Tongue (tissue), 1 donor: ENCODE measurements at regions not wholly inside any gene's neighbourhood (a gene's known extent, or its start where the extent isn't known, plus 50 kb on each side); places are given as distances from the start of the nearest gene placed in this dataset.
A peak's percentile ranks its signal among the peaks of the same experiment; 100 is the strongest.
"Not testable (repeated sequence)": the region's sequence is repeated elsewhere in the genome, so short reads cannot be mapped to it uniquely, and the experiment has no call there.

Experiments
- DNase-seq: peaks from one replicate; pipeline ENCODE4 v3.0.0-alpha.2; 2015

GRCh38 chr2:188645986-188646385 lies 328.2 kb upstream of the COL3A1 start:
- peak; percentile 63 for DNase-seq

DNA sequence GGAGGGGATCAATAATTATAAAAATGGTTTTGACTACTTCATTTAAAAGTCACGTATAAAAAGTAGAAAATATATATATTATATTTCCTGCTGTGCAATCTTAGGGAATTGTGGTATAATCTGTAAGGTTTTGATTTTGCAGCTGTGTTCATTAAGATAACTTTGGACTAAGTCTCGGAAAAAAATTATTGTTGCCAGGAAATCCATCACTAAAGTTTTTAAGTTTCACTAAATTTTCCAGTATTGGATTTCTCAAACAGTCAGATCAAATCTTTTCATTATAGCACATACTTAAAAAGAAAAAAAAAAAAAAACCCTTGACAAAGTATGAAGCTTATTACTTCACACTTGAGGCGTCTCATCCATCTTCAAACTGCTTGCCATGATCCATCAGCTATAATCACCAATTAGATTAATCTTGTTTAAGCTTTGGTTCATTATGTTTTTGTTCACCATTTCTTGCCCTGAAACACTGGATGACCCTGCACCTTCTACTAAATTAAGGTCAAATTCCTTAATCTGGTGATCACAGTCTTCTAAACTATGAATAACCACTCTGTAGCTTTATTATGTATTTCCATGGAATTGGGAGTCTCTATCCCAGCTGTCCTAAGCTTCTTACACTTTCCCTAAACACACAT lies 326.6 kb upstream of the COL3A1 start:
- peak; percentile 69 for DNase-seq

DNA sequence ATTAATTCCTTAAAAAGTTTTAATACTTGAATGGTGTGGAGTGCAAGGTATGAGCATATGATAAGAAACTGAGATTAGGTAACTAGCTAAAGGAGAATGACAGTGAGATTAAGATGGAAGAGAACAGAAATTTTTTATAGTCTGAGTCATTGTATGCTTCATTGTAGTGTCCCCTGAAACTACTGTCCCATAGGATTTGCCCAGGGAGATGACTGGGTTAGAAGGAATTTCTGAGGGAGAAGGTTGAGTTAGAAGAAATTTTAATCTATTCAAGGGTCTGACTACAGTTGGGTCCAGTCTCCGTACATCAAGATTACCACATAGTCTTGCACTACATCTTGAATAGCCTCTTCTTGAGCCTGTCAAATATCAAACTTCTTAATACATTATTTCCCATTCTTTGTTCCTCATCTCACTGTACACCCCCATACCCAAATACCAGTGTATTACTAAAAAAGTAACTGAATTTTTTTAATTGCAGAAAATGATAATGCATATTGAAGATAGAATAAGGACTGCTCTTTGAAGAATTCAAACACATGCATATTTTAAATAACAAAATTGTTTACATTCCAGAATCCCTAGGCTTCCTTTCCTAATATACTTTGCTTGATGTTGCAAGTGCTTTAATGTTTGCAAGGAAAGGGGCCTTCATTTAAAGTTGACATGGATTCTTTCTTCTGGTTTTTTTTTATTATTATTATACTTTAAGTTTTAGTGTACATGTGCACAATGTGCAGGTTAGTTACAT lies 314.3 kb upstream of the COL3A1 start:
- DNase-seq = no peak

DNA sequence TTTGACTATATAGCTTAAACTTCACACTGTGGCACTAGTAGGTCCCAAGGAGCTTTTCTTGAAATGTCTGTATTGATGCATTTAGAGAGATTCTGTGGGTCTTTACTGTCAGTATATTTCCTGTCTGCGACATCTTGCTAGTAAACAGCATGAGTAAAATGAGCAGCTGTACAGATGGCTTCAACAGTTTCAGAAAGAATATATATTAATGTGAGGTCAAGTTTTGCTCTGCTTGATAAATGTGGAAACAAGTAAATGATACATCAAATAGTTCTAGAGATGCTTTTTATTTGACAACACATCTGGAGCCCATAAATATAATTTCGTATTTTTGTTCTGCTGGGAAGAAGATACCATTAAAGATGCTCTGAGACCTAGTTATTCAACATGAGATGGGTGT lies 310.9 kb upstream of the COL3A1 start:
- no peak for DNase-seq

GRCh38 chr2:188664416-188664815 lies 309.8 kb upstream of the COL3A1 start:
- DNase-seq = no peak

DNA sequence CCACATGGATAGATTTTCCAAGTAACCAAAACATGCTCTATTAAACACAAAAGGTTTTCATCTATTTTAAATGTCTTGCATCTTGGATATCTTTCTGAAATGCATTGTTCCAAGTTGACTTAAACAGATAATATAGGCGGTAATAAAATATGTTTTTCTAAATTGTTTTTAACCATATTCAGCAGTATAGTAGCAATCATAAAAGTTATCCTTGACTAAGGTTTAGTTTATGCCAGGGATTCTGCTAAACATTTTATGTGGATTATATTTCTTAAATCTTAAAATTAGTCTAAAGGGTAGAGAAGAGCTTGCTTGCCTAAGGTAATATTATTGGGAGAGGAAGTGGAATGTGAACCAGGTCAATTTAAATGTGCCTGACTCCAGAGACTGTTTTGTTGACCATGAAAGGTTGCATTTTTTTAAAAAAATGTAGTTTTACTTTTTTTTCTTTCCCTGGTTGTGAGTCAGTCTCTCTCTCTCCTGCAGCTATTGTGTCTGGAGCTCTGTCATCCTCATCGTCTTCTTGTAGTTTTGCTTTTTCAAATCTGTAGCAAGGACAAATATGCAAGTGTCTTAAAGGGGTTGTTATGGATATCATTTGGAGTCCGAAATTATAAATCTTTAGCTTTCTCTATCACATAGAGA lies 309.1 kb upstream of the COL3A1 start:
- DNase-seq = no peak

GRCh38 chr2:188665727-188666304 lies 308.4 kb upstream of the COL3A1 start:
- no peak for DNase-seq

- no peak for DNase-seq
Observed at GRCh38 chr2:188666503-188666902, 307.7 kb upstream of the COL3A1 start.

DNA sequence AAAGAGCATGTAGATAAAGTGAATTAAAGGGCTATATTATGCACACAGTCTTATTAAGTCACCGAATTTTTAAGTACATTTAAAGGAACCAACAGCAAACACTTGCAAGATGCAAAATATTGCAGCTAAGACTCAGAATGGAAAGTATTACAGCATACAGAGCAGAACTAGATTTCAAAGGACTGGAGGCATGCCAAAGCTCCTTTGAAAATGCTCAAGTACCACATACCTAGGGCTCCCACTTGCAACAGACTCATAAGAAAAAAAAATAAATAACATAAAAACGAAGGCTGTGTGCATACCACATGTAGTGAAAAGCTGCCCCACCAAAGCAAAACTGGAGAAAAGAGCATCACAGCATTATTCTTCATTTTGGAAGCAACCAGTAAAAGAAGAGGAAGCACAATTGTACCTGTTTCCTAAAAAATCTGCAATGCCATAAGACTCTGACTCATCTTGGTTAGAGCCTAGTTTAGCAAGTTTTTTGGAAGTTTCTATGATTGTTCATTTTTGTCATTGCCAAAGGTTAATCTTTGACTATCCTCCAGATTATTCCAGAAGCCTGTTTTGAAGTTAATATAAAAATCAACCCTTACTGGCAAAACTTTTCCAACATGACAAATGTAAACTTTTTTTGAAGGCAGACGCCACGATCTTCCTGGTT lies 306.0 kb upstream of the COL3A1 start:
- DNase-seq = peak; percentile 73

DNA sequence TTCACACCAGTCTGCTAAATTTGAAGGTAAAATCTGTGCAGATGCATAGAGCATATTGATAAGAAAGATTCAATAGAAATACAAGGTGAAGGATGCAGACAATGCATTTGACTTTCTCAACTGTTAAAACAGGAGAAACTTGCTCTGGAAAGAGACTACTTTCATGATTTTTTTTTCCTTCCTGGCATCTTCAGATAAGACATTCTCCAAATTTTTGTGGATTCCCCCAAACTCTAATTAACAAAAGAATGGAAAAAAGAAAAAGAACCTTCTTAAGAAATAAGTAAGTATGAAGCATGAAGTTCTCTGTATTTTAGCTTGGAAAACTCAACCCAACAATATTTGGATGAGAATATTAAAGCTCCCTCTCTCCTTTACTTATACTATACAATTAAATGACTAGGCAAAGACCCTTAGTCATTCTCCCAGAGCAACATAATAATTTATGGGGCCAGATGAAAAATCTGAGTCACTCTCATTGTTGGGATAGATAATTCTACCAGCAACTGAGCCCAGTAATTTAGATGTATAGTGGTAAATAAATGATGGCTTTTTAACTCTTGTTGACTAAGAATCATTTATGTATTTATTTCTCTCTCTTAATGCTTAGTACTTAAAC lies 298.7 kb upstream of the COL3A1 start:
- no peak for DNase-seq

DNA sequence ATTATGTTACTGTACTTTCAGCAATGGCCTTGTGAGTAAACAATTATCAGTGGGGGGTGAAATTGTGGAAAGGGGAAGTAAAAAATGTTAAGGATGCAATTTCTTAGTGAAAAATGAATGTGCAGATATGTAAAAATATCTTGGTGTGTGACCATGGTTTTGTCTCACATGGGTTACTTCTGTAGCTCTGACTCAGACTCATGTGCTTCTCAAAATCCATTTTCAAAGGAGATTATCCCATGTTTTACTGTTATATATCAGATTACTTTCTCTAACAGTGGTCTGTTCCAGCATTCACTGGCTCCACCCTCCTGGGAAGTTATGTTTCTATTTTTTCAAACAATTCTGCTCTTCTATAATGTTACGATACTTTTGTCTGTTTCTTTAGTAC lies 298.2 kb upstream of the COL3A1 start:
- DNase-seq = peak; percentile 64

GRCh38 chr2:188677142-188677541 lies 297.0 kb upstream of the COL3A1 start:
- no peak for DNase-seq

- DNase-seq = no peak
Observed at GRCh38 chr2:188678882-188679281, 295.3 kb upstream of the COL3A1 start.

- no peak for DNase-seq
Observed at GRCh38 chr2:188682838-188683237, 291.3 kb upstream of the COL3A1 start.

DNA sequence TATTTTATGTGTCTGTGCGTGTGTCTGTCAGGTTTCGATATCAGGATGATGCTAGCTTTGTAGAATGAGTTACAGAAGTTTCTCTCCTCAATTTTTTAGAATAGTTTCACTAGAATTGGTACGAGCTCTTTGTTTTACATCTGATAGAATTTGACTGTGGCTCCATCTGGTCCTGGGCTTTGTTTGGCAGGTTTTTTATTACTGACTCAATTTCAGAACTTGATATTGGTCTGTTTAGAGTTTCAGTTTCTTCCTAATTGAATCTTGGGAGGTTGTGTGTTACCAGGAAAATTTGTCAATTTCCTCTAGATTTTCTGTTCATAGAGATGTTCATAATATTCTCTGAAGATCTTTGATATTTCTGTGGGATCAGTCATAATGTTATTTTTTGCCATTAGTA lies 289.4 kb upstream of the COL3A1 start:
- no peak for DNase-seq

DNA sequence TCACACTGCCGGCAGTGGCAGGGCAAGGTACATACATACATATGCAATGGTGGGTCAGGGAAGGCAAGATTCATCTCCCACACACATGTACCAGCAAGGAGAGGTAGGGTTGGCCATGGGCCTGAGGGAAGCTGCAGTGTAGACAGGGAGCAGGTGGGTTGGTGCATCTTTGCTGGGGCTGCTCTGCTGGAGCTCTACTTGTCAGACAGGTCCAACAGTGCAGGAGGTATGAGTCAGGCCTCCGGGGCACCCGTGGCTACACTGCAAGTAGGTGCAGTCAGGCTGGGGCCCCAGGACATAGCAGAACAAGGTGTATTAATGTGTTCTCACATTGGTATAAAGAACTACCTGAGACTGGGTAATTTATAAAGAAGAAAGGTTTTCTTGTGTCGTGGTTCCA lies 281.1 kb upstream of the COL3A1 start:
- DNase-seq = no peak

- no peak for DNase-seq
Observed at GRCh38 chr2:188693771-188694170, 280.4 kb upstream of the COL3A1 start.

- DNase-seq = no peak
Observed at GRCh38 chr2:188695953-188696352, 278.2 kb upstream of the COL3A1 start.

- not testable (repeated sequence) for DNase-seq
Observed at GRCh38 chr2:188698151-188698550, 276.0 kb upstream of the COL3A1 start.

DNA sequence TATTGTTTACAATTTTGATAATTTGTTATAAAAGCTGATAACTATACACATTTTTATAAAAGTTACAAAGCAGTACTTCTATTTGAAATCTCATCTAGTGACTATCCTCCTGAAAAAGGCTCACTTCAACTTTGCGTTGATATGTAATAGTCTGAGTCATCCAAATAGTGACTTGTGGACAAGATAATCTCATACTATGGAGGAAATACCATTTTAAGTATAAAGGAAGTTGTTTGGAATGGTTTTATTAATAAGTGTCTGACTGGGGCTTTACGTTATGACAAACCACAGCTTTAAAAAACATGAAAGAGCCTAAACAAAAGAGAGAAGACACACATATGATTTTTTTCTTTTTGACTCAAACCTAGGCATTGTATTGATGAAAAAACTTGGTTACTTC lies 272.3 kb upstream of the COL3A1 start:
- no peak for DNase-seq

DNA sequence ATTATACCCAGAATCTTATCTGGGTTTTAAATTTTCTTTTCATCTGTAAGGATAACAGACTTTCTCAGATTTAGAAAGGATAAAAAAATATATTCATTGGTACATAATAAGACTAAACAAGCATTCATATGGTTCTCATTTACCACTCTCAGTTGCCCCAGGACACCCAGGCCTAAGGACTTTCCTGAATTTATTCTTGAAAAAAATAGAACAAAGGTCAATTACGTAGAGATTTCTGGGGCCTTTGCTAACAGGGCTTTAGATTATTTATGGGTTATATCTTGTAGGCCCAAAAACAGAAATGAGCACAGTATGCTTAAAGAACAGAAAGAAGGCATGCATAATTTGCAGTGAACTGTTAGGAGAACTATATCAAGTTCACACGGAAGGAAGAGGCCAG lies 269.0 kb upstream of the COL3A1 start:
- no peak for DNase-seq

DNA sequence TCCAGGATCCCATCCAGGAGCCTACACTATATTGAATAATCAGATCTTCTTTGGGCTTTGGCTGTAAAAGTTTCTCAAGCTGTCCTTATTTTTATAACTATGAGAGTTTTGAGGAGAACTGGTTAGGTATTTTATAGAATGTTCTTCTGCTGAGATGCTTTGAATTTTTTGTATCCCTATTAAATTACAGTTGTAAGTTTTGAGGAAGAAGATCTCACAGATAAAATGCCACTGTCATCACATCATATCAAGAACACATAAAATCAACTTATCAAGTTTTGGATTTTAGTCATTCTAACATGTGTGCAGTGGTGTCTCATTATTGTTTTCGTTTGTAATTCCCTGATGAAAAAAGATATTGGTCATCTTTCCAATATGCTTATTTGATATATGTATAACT lies 260.2 kb upstream of the COL3A1 start:
- DNase-seq = no peak
